RWPE2 (cell line): ENCODE measurements at regions not wholly inside any gene's neighbourhood (a gene's known extent, or its start where the extent isn't known, plus 50 kb on each side); places are given as distances from the start of the nearest gene placed in this dataset.

Experiments
- ATAC-seq: fragments of 200-7000 bp; cut with Tn5 transposase; 3 replicates; pipeline ENCODE4 v1.9.1; 2021; ENCODE audit warnings: low read depth
- DNase-seq: peaks from one replicate; pipeline ENCODE4 v3.0.0-alpha.2; 2020; ENCODE audit warnings: low spot score
- H3K27ac ChIP-seq: fragments of 450-650 bp; 2 replicates; pipeline ENCODE4 v1.5.1; 2017; ENCODE audit warnings: mild to moderate bottlenecking; ENCODE audit not compliant: poor library complexity, severe bottlenecking
- H3K27me3 ChIP-seq: fragments of 250-450 bp; sonication (Bioruptor Pico); 2 replicates; pipeline ENCODE4 v1.5.1; 2021; ENCODE audit warnings: mild to moderate bottlenecking, moderate library complexity; ENCODE audit not compliant: insufficient read depth, poor library complexity, severe bottlenecking
- H3K36me3 ChIP-seq: fragments of 250-450 bp; sonication (Bioruptor Pico); 2 replicates; pipeline ENCODE4 v1.5.1; 2020; ENCODE audit warnings: low read depth, mild to moderate bottlenecking, moderate library complexity
- H3K4me1 ChIP-seq: fragments of 250-450 bp; sonication (Bioruptor Pico); 2 replicates; pipeline ENCODE4 v1.5.1; 2021; ENCODE audit warnings: mild to moderate bottlenecking, moderate library complexity; ENCODE audit not compliant: insufficient read depth, poor library complexity, severe bottlenecking
- H3K4me3 ChIP-seq: fragments of 250-450 bp; sonication (Bioruptor Pico); 2 replicates; pipeline ENCODE4 v1.5.1; 2021; ENCODE audit warnings: mild to moderate bottlenecking, moderate library complexity; ENCODE audit not compliant: severe bottlenecking
- H3K9me3 ChIP-seq: fragments of 250-450 bp; sonication (Bioruptor Pico); 2 replicates; pipeline ENCODE4 v1.5.1; 2021; ENCODE audit warnings: mild to moderate bottlenecking, moderate library complexity; ENCODE audit not compliant: severe bottlenecking
- TF ChIP-seq, protein P1 (sequence below): fragments of 450-650 bp; IDR thresholded peaks from one replicate; pipeline ENCODE4 v1.5.1; 2017; ENCODE audit warnings: mild to moderate bottlenecking, moderate library complexity; ENCODE audit not compliant: poor library complexity, severe bottlenecking

DNA sequence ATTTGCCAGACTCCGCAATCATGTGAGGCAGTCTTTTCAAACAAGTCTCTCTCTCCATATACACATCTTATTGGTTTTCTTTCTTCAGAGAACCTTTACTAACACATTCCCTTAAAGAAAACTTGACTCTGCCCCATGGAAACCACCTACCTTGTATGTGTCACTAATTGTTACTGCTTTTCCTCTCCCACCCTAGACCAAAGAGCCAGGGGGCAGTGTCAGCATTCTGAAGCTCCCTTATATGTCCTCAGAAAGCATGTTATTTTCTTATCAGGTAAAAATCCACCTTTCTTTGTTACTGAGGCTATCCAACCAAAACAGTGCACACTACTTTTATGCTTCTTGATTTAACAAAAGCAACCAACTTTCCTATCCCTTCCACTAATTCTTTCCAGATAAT lies 98.9 kb upstream of the SLC5A9 start:
- TF ChIP-seq, protein P1, sequence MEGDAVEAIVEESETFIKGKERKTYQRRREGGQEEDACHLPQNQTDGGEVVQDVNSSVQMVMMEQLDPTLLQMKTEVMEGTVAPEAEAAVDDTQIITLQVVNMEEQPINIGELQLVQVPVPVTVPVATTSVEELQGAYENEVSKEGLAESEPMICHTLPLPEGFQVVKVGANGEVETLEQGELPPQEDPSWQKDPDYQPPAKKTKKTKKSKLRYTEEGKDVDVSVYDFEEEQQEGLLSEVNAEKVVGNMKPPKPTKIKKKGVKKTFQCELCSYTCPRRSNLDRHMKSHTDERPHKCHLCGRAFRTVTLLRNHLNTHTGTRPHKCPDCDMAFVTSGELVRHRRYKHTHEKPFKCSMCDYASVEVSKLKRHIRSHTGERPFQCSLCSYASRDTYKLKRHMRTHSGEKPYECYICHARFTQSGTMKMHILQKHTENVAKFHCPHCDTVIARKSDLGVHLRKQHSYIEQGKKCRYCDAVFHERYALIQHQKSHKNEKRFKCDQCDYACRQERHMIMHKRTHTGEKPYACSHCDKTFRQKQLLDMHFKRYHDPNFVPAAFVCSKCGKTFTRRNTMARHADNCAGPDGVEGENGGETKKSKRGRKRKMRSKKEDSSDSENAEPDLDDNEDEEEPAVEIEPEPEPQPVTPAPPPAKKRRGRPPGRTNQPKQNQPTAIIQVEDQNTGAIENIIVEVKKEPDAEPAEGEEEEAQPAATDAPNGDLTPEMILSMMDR, result no peak
- DNase-seq (no peak), ATAC-seq (no peak)
- no peak overlapping the region for H3K4me3 ChIP-seq
- no peaks in the 10 kb centered on the region for H3K4me1 ChIP-seq
- H3K27ac ChIP-seq, result no peak overlapping the region
- no peaks in the 10 kb centered on the region for H3K27me3 ChIP-seq
- H3K36me3 ChIP-seq, result no peaks in the 10 kb centered on the region
- H3K9me3 ChIP-seq, result no peaks in the 10 kb centered on the region

DNA sequence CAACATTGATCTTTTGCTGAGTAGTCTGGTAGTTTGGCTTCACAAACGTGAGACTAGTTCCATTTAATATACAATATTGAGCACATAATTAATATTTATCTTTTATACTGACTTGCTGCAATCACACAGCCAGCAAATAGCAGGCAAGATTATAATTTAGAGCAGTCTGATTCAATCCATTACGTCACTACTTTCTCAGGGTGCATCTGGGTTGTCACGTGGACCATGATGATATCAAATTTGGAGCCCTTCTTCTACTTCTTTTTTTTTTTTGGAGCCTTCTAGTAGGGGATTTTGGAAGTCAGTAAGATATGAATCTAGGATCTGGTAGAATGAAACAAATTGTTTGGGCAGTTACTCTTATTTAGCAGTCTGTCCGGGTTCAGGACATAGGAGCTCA lies 100.6 kb upstream of the SLC5A9 start:
- ATAC-seq, result no peak
- Histone ChIP-seq H3K27me3 (no peaks in the 10 kb centered on the region), H3K9me3 (no peaks in the 10 kb centered on the region), H3K4me1 (no peaks in the 10 kb centered on the region), H3K4me3 (no peak overlapping the region), H3K27ac (no peak overlapping the region), H3K36me3 (no peaks in the 10 kb centered on the region)
- DNase-seq, result no peak
- TF ChIP-seq, protein P1, result no peak

DNA sequence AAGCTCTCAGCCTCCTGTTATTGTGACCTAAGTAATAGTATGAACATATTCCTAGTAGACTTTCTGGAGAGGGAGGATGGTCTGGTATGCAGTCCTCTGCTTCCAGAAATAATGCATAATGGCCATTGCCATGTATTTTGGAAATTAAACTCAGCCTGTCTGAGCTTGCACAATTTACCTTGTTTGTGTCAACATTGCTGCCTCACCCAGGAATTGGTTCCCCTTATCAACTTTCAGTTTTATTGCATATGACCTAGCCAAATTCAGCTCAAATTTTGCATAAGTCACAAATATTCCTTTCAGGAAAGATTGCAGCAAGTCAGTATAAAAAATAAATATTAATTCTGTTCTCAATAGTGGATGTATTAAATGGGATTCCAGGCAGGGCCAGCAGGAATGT lies 101.9 kb upstream of the SLC5A9 start:
- H3K4me1 ChIP-seq, result no peaks in the 10 kb centered on the region
- H3K27me3 ChIP-seq, result no peaks in the 10 kb centered on the region
- no peaks in the 10 kb centered on the region for H3K9me3 ChIP-seq
- H3K27ac ChIP-seq, result no peak overlapping the region
- no peaks in the 10 kb centered on the region for H3K36me3 ChIP-seq
- no peak for ATAC-seq
- TF ChIP-seq, protein P1, result no peak
- DNase-seq, result no peak
- H3K4me3 ChIP-seq, result no peak overlapping the region

DNA sequence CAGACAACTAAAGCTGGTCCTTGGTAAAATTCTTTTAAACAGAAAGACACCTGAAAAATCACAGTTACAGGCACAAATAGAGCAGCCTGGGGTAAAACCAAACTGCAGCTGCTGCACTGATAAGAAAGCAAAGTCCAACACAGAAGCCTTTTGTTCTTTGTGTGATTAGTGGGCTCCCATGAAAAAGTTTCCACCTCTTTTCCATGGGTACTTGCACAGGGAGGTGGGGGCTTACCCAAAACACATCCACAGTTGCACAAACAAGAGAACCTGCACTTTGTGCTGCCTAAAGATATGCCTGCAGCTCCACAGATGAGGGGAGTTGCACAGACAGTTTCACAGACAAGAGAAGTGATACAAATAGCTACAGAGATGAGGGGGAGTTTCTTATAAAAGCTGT lies 106.7 kb upstream of the SLC5A9 start:
- DNase-seq (no peak), ATAC-seq (no peak)
- TF ChIP-seq, protein P1, result no peak
- Histone ChIP-seq H3K27ac (no peak overlapping the region), H3K4me1 (no peaks in the 10 kb centered on the region), H3K36me3 (no peaks in the 10 kb centered on the region), H3K4me3 (no peak overlapping the region), H3K27me3 (no peaks in the 10 kb centered on the region), H3K9me3 (no peaks in the 10 kb centered on the region)

DNA sequence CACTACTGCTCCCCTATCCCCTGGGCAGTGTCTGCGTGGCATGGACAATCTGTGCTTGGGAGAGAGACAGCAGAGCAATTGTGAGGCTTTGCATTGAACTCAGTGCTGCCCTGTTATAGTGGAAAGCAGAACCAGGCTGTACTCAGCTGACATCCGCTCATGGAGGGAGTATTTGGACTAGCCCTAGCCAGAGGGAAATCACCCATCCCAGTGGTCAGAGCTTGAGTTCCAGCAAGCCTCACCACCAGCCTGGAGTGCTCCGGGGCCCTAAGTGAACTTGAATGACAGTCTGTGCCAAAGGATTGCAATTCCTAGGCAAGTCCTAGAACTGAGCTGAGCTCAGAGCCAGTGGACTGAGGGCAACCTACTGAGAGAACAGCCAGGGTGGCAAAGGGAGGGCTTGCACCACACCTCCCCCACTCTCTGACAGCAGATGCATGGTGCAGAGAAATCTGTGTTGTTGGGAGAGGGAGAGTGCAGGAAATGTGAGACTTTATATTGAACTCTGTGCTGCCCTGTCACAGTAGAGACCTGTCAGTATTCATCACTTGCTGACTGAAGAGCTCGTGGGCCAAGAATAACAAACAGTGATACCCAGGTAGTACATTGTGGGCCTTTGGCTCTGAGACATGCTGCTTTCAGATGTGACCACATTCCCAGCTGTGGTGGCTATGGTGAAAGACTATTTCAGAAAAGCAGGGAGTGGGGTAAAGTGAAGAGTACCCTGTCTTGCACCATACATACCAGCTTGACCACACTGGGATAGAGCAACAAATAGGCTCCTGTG lies 107.7 kb upstream of the SLC5A9 start:
- Histone ChIP-seq H3K4me3 (no peak overlapping the region), H3K36me3 (no peaks in the 10 kb centered on the region), H3K9me3 (no peaks in the 10 kb centered on the region), H3K27ac (no peak overlapping the region), H3K4me1 (no peaks in the 10 kb centered on the region), H3K27me3 (no peaks in the 10 kb centered on the region)
- TF ChIP-seq, protein P1, result no peak
- ATAC-seq (no peak; the same call in 2 of the 3 replicates), DNase-seq (no peak)
